VCaP (cell line): ENCODE measurements at regions not wholly inside any gene's neighbourhood (a gene's known extent, or its start where the extent isn't known, plus 50 kb on each side); places are given as distances from the start of the nearest gene placed in this dataset.
"Not testable (repeated sequence)": the region's sequence is repeated elsewhere in the genome, so short reads cannot be mapped to it uniquely, and the experiment has no call there.

Experiments
- H3K27ac ChIP-seq: fragments of 450-650 bp; 2 replicates; pipeline ENCODE4 v1.5.1; 2017
- TF ChIP-seq, protein P1 (sequence below): fragments of 450-650 bp; conservative IDR thresholded peaks from 2 replicates; pipeline ENCODE4 v1.5.1; 2017; ENCODE audit warnings: mild to moderate bottlenecking, moderate library complexity

DNA sequence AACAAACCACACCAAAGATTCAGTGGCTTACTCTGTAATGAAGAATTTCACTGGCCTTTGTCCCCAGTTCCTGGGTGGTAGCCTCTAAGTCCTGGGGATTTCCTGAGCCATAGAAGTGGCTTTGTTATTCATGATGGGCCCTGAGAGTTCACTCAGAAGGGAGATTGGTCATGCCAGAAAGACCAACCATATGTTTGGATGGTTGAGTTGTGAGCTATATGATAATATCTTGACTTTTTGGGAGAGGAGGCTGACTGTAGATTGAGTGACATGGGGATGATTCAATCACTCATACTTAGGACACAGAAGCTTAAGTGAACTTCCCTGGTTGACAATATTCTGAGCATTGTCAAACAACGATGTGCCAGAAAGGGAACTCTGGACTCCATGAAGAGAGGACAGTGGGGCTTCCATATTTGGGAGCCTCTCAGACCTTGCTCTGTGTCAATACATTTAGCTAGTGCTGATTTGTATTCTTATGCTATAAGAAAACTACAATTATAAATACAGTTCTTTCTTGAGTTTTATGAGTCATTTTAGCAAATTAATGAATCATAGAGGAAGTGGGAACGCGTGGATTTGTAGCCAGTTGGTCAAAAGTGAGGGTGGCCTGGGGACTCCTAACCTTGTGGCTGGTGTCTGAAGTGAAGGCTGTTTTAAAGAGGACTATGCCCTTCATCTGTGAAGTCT lies 392.0 kb downstream of the GBA3 start:
- H3K27ac ChIP-seq = no peak overlapping the region

DNA sequence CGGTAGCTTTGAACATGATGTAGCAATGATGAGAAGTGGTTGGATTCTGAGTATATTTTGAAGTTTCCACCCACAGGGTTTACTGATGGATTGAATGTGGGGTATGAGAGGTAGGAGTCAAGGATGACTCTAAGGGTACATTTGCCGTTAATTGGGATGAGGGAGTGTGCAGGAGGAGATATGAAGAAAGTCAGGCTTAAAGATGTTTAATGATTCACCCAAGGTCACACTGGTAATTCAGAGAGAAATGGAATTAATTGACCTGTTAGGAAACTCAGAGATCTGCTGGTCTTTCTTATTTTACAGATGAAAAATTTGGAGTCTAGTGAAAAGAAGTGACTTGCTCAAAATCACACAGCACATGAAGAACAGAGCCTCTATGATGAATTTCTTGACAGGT lies 390.7 kb downstream of the GBA3 start:
- no peak overlapping the region for H3K27ac ChIP-seq

More for the DNA sequence above, 392.0 kb downstream of the GBA3 start:
- TF ChIP-seq, protein P1, sequence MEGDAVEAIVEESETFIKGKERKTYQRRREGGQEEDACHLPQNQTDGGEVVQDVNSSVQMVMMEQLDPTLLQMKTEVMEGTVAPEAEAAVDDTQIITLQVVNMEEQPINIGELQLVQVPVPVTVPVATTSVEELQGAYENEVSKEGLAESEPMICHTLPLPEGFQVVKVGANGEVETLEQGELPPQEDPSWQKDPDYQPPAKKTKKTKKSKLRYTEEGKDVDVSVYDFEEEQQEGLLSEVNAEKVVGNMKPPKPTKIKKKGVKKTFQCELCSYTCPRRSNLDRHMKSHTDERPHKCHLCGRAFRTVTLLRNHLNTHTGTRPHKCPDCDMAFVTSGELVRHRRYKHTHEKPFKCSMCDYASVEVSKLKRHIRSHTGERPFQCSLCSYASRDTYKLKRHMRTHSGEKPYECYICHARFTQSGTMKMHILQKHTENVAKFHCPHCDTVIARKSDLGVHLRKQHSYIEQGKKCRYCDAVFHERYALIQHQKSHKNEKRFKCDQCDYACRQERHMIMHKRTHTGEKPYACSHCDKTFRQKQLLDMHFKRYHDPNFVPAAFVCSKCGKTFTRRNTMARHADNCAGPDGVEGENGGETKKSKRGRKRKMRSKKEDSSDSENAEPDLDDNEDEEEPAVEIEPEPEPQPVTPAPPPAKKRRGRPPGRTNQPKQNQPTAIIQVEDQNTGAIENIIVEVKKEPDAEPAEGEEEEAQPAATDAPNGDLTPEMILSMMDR = no peak

DNA sequence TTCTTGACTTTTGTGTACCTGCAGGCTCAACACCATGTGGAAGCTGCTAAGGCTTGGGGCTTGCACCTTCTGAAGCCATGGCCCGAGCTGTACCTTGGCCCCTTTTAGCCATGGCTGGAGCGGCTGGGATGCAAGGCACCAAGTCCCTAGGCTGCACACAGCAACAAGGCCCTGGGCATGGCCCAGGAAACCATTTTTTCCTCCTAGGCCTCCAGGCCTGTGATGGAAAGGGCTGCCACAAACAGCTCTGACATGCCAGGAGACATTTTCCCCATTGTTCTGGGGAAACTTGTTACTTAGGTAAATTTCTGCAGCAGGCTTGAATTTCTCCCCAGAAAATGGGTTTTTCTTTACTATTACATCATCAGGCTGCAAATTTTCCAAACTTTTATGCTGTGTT lies 387.4 kb downstream of the GBA3 start:
- H3K27ac ChIP-seq = not testable (repeated sequence)

More for the DNA sequence above, 390.7 kb downstream of the GBA3 start:
- TF ChIP-seq, protein P1 = no peak

DNA sequence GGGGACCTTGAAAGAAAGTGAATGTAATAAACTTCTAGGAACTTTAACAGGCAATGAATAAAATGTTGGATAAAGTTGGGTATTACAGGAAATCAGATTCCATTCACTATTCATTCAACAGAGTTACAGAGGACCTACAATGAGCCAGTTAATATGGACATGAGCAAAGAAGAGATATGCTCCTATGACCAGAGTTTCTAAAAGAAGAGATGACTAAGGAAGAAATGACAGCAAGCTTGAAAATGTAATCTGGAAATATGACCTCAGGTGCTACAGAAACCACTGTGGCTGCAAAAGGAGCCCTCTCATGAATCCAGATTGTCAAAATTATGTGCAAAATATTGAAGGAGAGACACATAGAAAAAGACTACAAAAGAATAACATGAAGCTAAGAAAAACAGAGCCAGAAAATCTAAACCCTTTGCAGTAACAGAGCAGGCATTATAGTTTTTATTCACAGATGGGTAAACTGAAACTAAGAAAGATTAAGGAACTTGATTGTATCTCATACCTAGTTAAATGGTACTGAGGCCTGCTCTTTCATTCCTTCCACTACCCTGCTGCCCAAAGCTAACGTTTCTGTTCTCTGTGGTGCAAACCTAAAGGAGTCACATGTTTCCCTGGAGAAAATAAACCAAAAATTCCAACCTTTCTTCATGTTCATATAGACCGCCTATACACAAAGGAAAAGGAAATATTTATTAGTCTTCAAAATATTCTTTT lies 378.3 kb downstream of the GBA3 start:
- H3K27ac ChIP-seq = no peak overlapping the region
- TF ChIP-seq, protein P1 = no peak

DNA sequence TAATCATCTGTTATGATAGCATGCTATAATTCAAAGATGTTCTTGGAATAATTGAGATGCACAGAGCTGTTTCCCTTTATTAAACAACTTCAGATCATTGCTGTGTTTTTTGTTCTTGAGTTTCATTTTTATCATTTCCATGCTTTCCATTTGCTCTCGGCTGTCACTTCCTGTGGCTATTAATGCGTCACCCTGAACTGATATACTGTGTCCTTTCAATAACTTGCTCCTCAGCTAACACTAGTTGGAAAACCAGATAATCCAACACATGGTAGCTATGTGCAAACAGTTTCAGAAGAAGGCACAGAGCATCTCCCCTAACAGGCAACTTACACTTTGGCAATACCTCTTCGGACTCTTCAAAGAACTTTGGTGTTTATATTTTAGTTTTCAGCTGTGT lies 376.0 kb downstream of the GBA3 start:
- TF ChIP-seq, protein P1 = no peak

DNA sequence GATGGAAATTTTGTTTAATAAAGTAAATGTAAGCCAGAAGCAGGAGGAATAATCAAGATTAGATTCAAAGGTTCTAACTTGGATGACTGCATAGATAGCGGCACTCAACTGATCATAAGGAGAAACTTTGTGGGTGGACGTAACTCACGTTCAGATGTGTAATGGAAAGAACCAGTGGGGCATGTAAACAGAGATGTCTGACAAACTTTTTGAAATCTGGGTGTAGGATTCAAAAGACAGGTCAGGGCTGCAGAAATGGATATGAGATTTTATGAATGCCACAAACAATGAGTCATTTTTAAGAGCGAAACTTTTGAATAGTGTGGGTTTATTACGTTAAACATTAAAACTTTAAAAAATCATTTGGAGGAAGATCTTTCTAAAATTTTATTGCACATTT lies 375.6 kb downstream of the GBA3 start:
- TF ChIP-seq, protein P1 = no peak
- no peak overlapping the region for H3K27ac ChIP-seq

More for the DNA sequence above, 376.0 kb downstream of the GBA3 start:
- H3K27ac ChIP-seq = no peak overlapping the region

DNA sequence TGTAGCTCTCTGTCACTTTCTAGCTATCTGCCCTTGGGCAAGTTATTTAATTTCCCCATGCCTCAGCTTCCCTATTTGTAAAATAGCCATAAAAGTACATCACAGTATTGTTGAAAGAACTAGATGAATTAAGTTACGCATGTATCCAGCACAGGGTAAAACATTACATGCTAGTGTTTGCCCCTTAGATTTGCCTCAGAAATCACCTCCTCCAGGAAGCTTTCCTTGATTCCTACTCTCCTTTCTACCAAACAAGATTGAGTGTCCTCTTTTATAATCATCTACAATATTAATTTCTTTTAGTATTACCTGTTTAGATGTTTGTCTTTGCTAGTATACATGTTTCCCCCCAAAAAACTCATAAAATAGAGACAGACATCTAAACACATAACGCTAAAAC lies 369.5 kb downstream of the GBA3 start:
- TF ChIP-seq, protein P1 = no peak
- no peak overlapping the region for H3K27ac ChIP-seq

DNA sequence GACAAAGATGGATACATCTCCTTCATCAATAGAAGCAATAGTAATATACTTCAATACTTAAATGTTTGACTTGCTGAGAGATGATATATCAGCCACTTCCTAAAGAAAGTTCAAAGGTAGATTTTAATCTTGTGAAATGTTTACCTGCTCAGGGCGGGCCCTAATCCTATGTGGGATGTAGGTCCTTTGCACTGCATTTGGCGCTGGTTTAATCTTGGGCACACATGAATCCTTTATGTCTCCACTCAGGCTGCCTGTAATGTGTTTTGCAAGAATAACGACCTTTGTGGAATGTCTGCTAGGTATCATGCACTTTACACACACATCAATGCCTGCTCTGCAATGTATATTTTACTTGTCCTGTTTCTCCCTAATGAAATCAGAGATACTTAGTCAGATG lies 368.7 kb downstream of the GBA3 start:
- TF ChIP-seq, protein P1 = no peak
- no peak overlapping the region for H3K27ac ChIP-seq
